ENCODE measurements at regions not wholly inside any gene's neighbourhood (a gene's known extent, or its start where the extent isn't known, plus 50 kb on each side); places are given as distances from the start of the nearest gene placed in this dataset.
"Not testable (repeated sequence)": the region's sequence is repeated elsewhere in the genome, so short reads cannot be mapped to it uniquely, and the experiment has no call there.

GRCh38 chr4:71110499-71110898 is 117.0 kb downstream of the DCK start:
- CTCF ChIA-PET: no interaction called here
- Histone ChIP-seq H3K27me3 (ENCODE audit: control insufficient read depth in 2 of 2, insufficient read depth in 2 of 2, low read length in 2 of 2) (no peaks in the 10 kb centered on the region), H4K20me1 (replicated peaks; ENCODE audit: control insufficient read depth, extremely low read depth, insufficient read depth, low read length) (no peaks in the 10 kb centered on the region), H3K36me3 (ENCODE audit: control insufficient read depth in 2 of 2, extremely low read depth in 1 of 2, insufficient read depth in 2 of 2, low read length in 2 of 2) (no peaks in the 10 kb centered on the region), H2AFZ (ENCODE audit: low read depth, low read length) (no peak overlapping the region), H3K9me1 (replicated peaks; ENCODE audit: control insufficient read depth, extremely low read depth, insufficient read depth, low read length) (no peaks in the 10 kb centered on the region), H3K4me2 (ENCODE audit: insufficient read depth, low read length) (no peak overlapping the region), H3K9me3 (replicated peaks; ENCODE audit: control insufficient read depth, insufficient read depth, low read length) (no peaks in the 10 kb centered on the region), H3K4me3 (replicated peaks in 1 of 3; ENCODE audit: insufficient read depth in 1 of 3, low read depth in 1 of 3, low read length in 3 of 3) (no peak overlapping the region), H3K9ac (replicated peaks; ENCODE audit: extremely low read depth, insufficient read depth, low read length) (no peak overlapping the region), H3K79me2 (ENCODE audit: control insufficient read depth, insufficient read depth, low read length) (no peaks in the 10 kb centered on the region), H3K4me1 (ENCODE audit: control insufficient read depth, extremely low read depth, insufficient read depth, low read length) (no peaks in the 10 kb centered on the region), H3K27ac (ENCODE audit: insufficient read depth, low read depth, low read length) (no peak overlapping the region)
- TF ChIP-seq, protein P1, sequence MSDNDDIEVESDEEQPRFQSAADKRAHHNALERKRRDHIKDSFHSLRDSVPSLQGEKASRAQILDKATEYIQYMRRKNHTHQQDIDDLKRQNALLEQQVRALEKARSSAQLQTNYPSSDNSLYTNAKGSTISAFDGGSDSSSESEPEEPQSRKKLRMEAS (IDR thresholded peaks at IDR 0.05; ENCODE audit: insufficient read depth, insufficient read length): no peak
- TF ChIP-seq JUN (IDR thresholded peaks at IDR 0.05; ENCODE audit: borderline replicate concordance, insufficient read depth, insufficient read length, low read depth): no peak
- TF ChIP-seq GATA2 (IDR thresholded peaks at IDR 0.05; ENCODE audit: insufficient read depth, insufficient read length, low read depth, low read length): no peak
- no peak for TF ChIP-seq EZH2 (IDR thresholded peaks at IDR 0.05; ENCODE audit: borderline replicate concordance, low read depth, low read length, severe bottlenecking)
- TF ChIP-seq POLR2A (IDR thresholded peaks at IDR 0.05; ENCODE audit: low read depth, low read length): no peak
- TF ChIP-seq MYC (IDR thresholded peaks at IDR 0.05; ENCODE audit: low read depth, low read length): no peak
- TF ChIP-seq, protein P2, sequence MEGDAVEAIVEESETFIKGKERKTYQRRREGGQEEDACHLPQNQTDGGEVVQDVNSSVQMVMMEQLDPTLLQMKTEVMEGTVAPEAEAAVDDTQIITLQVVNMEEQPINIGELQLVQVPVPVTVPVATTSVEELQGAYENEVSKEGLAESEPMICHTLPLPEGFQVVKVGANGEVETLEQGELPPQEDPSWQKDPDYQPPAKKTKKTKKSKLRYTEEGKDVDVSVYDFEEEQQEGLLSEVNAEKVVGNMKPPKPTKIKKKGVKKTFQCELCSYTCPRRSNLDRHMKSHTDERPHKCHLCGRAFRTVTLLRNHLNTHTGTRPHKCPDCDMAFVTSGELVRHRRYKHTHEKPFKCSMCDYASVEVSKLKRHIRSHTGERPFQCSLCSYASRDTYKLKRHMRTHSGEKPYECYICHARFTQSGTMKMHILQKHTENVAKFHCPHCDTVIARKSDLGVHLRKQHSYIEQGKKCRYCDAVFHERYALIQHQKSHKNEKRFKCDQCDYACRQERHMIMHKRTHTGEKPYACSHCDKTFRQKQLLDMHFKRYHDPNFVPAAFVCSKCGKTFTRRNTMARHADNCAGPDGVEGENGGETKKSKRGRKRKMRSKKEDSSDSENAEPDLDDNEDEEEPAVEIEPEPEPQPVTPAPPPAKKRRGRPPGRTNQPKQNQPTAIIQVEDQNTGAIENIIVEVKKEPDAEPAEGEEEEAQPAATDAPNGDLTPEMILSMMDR (IDR thresholded peaks at IDR 0.05; ENCODE audit: extremely low read depth in 1 of 2, insufficient read depth in 1 of 2, low read depth in 1 of 2, low read length in 2 of 2): no peak
- TF ChIP-seq POLR2AphosphoS5 (IDR thresholded peaks at IDR 0.05; ENCODE audit: insufficient read depth, low read depth, low read length): no peak
- TF ChIP-seq FOS (IDR thresholded peaks at IDR 0.05; ENCODE audit: borderline replicate concordance, insufficient read depth, low read length): no peak
- POLR2A ChIA-PET: no interaction called here
- BruUV-seq (replicated peaks): no TSS peak
- DNase-seq (ENCODE audit: low read depth, low spot score) (no peak), FAIRE-seq (no peak)
- intact Hi-C loops (cut with micrococcal nuclease) (no loop called here), dilution Hi-C loops (cut with MboI; ENCODE audit: extremely low pct_ligation_motif_present, low sequenced_read_pairs) (no loop called here)

DNA sequence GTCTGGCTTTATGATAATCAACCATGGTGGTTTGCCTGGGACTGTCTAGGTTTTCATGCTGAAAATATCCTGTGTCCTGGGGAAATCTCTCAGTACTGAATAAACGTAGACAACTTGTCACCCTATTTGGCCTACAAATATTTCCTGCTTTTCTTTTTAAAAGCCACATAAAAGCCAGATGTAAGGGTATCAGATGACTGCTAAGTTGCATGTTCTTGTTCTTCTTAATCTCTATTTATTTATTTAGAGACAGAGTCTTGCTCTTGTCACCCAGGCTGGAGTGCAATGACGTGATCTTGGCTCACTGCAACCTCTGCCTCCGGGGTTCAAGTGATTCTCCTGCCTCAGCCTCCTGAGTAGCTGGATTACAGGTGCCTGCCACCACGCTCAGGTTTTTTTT is 117.7 kb downstream of the DCK start:
- H3K27me3 ChIP-seq (ENCODE audit: control insufficient read depth in 2 of 2, insufficient read depth in 2 of 2, low read length in 2 of 2); CTCF ChIA-PET; H3K4me2 ChIP-seq (ENCODE audit: insufficient read depth, low read length); H3K36me3 ChIP-seq (ENCODE audit: control insufficient read depth in 2 of 2, extremely low read depth in 1 of 2, insufficient read depth in 2 of 2, low read length in 2 of 2); H3K4me3 ChIP-seq (replicated peaks in 1 of 3; ENCODE audit: insufficient read depth in 1 of 3, low read depth in 1 of 3, low read length in 3 of 3); H2AFZ ChIP-seq (ENCODE audit: low read depth, low read length); H3K9me3 ChIP-seq (replicated peaks; ENCODE audit: control insufficient read depth, insufficient read depth, low read length); intact Hi-C loops (cut with micrococcal nuclease); BruUV-seq (replicated peaks); H3K9me1 ChIP-seq (replicated peaks; ENCODE audit: control insufficient read depth, extremely low read depth, insufficient read depth, low read length); H3K4me1 ChIP-seq (ENCODE audit: control insufficient read depth, extremely low read depth, insufficient read depth, low read length); dilution Hi-C loops (cut with MboI; ENCODE audit: extremely low pct_ligation_motif_present, low sequenced_read_pairs); DNase-seq (ENCODE audit: low read depth, low spot score); H3K9ac ChIP-seq (replicated peaks; ENCODE audit: extremely low read depth, insufficient read depth, low read length); H3K27ac ChIP-seq (ENCODE audit: insufficient read depth, low read depth, low read length); H4K20me1 ChIP-seq (replicated peaks; ENCODE audit: control insufficient read depth, extremely low read depth, insufficient read depth, low read length); H3K79me2 ChIP-seq (ENCODE audit: control insufficient read depth, insufficient read depth, low read length); FAIRE-seq: not testable (repeated sequence)
- POLR2A ChIA-PET: interaction anchor here (0.6 kb wide), 1 partner anchor 600 kb away, joined by 3 read pairs; no protein-coding TSS in a partner anchor

Data from endothelial cell of umbilical vein (primary cell).